ENCODE measurements at regions not wholly inside any gene's neighbourhood (a gene's known extent, or its start where the extent isn't known, plus 50 kb on each side); places are given as distances from the start of the nearest gene placed in this dataset.

- H3K9me3 ChIP-seq, result no peaks in the 10 kb centered on the region
- DNase-seq, result no peak
- H3K4me3 ChIP-seq (replicated peaks in 1 of 3), result no peak overlapping the region
- TF ChIP-seq, protein P1, sequence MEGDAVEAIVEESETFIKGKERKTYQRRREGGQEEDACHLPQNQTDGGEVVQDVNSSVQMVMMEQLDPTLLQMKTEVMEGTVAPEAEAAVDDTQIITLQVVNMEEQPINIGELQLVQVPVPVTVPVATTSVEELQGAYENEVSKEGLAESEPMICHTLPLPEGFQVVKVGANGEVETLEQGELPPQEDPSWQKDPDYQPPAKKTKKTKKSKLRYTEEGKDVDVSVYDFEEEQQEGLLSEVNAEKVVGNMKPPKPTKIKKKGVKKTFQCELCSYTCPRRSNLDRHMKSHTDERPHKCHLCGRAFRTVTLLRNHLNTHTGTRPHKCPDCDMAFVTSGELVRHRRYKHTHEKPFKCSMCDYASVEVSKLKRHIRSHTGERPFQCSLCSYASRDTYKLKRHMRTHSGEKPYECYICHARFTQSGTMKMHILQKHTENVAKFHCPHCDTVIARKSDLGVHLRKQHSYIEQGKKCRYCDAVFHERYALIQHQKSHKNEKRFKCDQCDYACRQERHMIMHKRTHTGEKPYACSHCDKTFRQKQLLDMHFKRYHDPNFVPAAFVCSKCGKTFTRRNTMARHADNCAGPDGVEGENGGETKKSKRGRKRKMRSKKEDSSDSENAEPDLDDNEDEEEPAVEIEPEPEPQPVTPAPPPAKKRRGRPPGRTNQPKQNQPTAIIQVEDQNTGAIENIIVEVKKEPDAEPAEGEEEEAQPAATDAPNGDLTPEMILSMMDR (IDR thresholded peaks at IDR 0.05), result no peak
- TF ChIP-seq POLR2A (IDR thresholded peaks at IDR 0.05), result no peak
- H3K27ac ChIP-seq, result no peak overlapping the region
- no peaks in the 10 kb centered on the region for H3K4me1 ChIP-seq
- H3K36me3 ChIP-seq, result no peaks in the 10 kb centered on the region
- intact Hi-C loops (cut with DNase I), result no loop called here
- no peaks in the 10 kb centered on the region for H3K27me3 ChIP-seq
- WGBS, 2 donors, result 77 to 78% methylated on average over 20 to 21 of the region's 21 CpGs
Observed at GRCh38 chr10:131569851-131570715, 258.6 kb upstream of the TCERG1L start.

DNA sequence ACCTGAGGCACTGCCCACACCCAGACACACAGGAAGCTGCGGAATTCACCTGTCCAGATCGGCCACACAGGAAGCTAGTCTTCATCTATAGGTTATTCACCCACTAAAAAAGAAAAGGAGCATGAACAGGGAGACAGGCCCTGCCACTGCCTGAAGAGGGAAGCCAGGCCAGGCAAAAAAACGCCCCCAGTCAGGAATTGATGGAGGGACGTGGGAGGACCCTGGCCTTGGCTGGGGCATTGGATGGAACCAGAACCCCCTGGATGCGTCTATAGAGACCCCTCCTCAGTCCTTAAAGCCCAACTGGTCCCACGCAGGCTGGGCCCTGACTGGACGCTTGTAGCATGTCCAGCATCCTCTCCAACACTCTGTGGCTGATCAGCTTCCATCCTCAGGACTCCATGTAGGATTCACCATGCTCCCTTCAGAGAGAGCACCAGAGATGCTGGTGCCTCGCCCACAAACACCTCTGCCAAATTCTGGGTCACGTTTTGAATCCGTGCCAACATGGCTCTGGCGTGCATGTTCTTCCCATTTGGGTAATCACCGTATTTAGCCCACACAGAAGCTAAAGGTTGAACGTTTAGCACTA, 259.3 kb upstream of the TCERG1L start:
- WGBS, 2 donors, result 77 to 80% methylated on average over 11 to 13 of the region's 13 CpGs

DNA sequence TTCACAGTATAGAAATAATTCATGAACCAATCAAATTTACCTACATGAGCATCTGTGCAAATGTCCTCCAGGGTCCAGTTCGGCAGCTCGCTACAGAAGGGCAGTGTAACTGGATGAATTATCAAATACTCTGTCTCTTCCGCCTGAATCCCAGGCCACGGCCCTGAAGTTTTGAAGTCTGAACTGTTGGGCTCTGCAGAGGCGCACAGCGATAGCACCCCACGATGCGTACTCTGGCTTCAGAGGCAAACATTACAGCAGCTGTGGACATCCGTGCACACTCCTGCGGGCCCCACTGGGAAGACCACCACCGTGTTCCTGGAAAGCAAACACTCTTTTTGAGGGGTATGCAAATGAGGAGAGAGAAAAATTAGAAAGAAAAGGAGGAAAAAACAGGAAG, 259.8 kb upstream of the TCERG1L start:
- no peaks in the 10 kb centered on the region for H3K36me3 ChIP-seq
- no peaks in the 10 kb centered on the region for H3K9me3 ChIP-seq
- intact Hi-C loops (cut with DNase I), result no loop called here
- no peak overlapping the region for H3K27ac ChIP-seq
- H3K27me3 ChIP-seq, result no peaks in the 10 kb centered on the region
- no peaks in the 10 kb centered on the region for H3K4me1 ChIP-seq
- TF ChIP-seq POLR2A (IDR thresholded peaks at IDR 0.05), result no peak
- TF ChIP-seq, protein P1 (IDR thresholded peaks at IDR 0.05), result no peak
- 84 to 87% methylated on average over 11 of the region's 11 CpGs for WGBS, 2 donors
- no peak for DNase-seq
- H3K4me3 ChIP-seq (replicated peaks in 1 of 3), result no peak overlapping the region

More for the DNA sequence above, 259.3 kb upstream of the TCERG1L start:
- intact Hi-C loops (cut with DNase I), result no loop called here
- Histone ChIP-seq H3K36me3 (no peaks in the 10 kb centered on the region), H3K27ac (no peak overlapping the region), H3K4me1 (no peaks in the 10 kb centered on the region), H3K9me3 (no peaks in the 10 kb centered on the region), H3K4me3 (replicated peaks in 1 of 3) (no peak overlapping the region), H3K27me3 (no peaks in the 10 kb centered on the region)
- TF ChIP-seq, protein P1 (IDR thresholded peaks at IDR 0.05), result no peak
- no peak for TF ChIP-seq POLR2A (IDR thresholded peaks at IDR 0.05)
- DNase-seq, result no peak

DNA sequence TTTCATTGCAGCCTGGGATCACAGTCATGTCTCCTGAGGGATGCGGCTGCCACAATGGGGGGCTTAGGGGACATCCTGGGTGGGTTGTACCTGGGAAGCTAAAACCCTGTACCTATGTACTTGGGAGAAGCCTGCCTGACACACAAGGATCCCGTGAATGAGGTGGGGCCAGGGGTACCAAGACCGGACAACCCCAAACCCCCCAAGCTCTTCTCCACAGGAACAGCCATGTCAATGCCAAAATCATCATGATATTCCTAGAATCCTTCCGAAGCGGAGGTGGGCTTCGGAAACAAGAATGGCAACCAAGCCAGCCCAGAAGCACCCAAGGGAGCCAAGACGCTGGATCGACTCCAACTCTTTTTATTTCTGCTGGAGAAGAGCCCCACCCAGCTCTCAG, 260.3 kb upstream of the TCERG1L start:
- H3K27me3 ChIP-seq, result no peaks in the 10 kb centered on the region
- no peak overlapping the region for H3K4me3 ChIP-seq (replicated peaks in 1 of 3)
- no peak for TF ChIP-seq POLR2A (IDR thresholded peaks at IDR 0.05)
- TF ChIP-seq, protein P1 (IDR thresholded peaks at IDR 0.05), result no peak
- no peaks in the 10 kb centered on the region for H3K4me1 ChIP-seq
- 73 to 88% methylated on average over 8 of the region's 8 CpGs for WGBS, 2 donors
- no peaks in the 10 kb centered on the region for H3K9me3 ChIP-seq
- intact Hi-C loops (cut with DNase I), result no loop called here
- H3K27ac ChIP-seq, result no peak overlapping the region
- no peak for DNase-seq
- H3K36me3 ChIP-seq, result no peaks in the 10 kb centered on the region

DNA sequence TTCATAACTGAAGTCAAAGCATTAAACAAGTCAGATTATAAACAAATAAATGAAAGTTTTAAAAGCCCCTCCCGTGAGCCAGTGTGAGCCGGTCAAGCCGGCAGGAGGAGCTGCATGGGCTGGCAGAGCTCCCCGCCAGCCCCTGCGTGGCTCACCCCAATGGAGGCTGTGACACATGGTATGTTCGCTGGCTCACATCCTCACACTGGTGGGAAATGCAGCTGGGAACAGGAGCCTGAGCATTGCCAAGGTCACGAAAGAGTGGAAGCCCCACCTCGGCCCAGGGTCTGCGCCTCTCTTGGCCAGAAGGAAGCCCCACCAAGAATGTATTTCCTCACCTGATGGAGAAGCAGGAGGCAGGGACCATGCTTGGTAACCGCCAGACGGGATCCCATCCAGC, 261.7 kb upstream of the TCERG1L start:
- intact Hi-C loops (cut with DNase I), result no loop called here
- DNase-seq, result no peak
- Histone ChIP-seq H3K27me3 (no peaks in the 10 kb centered on the region), H3K27ac (no peak overlapping the region), H3K4me1 (no peaks in the 10 kb centered on the region), H3K9me3 (no peaks in the 10 kb centered on the region), H3K36me3 (no peaks in the 10 kb centered on the region), H3K4me3 (replicated peaks in 1 of 3) (no peak overlapping the region)
- 80 to 89% methylated on average over 11 of the region's 11 CpGs for WGBS, 2 donors
- TF ChIP-seq, protein P1 (IDR thresholded peaks at IDR 0.05), result no peak
- TF ChIP-seq POLR2A (IDR thresholded peaks at IDR 0.05), result no peak

All from thyroid gland (tissue), 4 donors.